ENCODE measurements at regions not wholly inside any gene's neighbourhood (a gene's known extent, or its start where the extent isn't known, plus 50 kb on each side); places are given as distances from the start of the nearest gene placed in this dataset.

- DNase-seq = no peak
Measured at GRCh38 chr10:123581656-123582055, 84.5 kb upstream of the GPR26 start.

DNA sequence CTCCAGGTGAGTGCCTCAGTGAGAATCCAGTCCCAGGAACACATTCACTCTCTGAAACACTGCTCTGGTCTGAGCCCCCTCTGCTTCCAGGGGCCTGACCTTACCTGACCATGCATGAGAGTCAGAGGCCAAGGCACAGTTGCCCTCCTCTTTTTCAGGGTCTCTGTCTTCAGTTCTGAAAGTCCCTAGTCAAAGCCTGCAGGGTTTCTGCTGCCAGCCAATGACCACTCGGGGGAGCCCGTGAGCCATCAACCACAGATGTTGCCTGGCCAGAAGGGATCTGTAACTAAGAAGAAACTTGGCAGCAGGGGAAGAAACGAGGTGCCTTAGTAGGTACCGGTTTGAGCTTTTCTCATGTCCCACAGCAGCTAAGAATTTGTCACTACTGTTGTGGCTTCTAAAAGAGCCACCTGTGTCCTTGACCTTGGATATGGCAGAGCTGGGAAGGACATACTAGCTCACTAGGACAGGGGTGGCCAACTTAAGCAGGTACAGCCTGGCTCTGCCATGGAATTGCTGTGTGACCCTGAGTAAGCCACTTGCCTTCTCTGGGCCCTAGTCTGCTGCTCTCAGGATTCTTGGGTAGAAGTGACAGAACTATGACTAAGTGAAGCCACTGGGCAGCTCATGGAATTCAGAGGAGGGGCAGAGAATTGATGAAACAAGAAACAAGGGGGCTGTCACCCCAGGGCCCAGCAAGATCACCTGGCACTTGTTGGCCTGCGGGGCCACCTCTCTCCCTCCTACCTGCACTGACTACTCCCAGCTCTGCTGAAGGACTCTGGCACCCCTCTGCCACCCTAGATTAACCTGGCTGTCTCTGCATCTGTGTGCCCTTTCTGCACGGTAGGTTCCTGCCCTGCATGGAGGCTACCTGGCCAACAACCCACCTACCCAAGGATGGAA, 83.8 kb upstream of the GPR26 start:
- peak; percentile 41 to 50 for DNase-seq

DNA sequence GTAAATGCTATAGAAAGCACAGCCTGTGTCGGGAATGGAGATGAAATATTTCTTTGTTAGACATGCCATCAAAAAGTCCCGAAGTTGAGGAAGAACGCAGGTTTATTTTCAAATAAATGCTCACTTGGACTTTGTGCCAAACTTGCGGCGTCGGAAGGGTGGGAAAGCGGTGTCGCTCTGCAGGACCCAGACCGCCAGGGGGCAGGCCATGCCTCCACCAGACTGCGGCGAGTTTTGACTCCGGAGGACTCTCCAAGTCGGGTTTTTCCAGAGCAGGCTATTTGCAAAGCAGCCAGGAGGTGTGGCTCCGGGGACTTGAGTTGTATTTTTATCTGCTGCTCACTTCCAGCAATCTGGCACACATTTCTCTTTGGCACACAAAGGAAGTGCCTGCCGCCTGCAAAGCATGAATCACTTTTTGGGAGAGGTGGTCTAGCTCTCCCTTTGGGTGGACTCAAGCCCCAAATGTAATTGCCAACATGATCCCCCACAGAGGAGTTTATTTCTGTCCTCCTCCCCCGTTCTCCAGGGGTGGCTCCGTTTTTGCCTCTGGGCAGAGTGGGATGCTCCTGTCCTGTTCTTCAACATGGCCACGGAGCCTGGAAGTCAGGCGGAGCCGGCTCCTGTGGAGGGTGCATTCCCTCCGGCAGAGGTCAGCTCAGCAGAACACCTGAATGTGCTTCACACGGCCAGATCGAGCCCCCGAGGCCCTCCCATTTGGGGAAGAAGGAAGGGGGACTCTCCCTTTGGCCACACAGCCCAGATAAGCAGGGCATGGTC, 82.3 kb upstream of the GPR26 start:
- no peak for DNase-seq

DNA sequence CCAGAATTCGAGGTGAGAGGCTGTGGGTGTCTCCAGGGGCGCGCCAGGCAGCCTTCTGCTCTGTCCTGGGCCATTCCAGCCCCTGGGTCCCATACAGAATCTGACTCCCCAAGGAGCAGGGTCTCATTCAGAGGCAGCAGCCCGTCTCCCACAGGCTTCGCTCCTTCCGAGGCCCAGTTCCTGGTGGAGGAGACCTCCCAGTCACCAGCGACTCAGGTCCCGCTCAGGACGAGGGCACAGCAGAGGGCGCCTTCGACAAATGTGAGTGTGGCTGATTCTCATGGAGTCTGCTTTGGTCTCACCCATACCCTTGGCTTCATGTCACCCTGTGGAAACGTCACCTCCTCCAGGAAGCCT, 81.8 kb upstream of the GPR26 start:
- no peak for DNase-seq

GRCh38 chr10:123585477-123586445, 80.4 kb upstream of the GPR26 start:
- DNase-seq = no peak

- DNase-seq = no peak
Measured at GRCh38 chr10:123587110-123587509, 79.0 kb upstream of the GPR26 start.

DNA sequence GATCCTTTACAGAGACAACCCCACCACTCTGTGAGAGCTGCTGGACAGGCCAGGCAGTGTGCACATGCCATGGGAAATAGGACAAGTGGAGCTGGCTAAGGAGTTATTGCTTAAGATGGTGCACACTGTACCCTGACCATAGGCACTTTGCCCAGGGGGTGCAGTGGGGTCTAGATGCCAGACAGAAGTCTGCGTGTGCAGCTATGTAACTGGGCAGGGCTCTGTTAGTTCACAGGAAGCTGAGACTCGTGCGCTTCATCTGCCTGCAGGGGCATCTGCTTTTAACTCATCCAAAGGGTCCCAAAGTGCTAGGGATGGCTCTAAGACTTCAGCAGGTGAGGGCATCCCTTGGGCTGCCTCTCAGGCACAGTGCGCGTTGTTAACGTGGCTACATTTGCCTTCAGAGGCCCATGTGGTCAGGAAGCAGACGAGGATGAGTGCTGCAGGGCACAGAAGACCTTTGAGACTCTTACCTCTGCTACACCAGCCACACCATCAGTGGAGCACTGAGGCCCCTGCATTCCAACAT, 77.7 kb upstream of the GPR26 start:
- DNase-seq = no peak

GRCh38 chr10:123595661-123596060, 70.5 kb upstream of the GPR26 start:
- no peak for DNase-seq

DNA sequence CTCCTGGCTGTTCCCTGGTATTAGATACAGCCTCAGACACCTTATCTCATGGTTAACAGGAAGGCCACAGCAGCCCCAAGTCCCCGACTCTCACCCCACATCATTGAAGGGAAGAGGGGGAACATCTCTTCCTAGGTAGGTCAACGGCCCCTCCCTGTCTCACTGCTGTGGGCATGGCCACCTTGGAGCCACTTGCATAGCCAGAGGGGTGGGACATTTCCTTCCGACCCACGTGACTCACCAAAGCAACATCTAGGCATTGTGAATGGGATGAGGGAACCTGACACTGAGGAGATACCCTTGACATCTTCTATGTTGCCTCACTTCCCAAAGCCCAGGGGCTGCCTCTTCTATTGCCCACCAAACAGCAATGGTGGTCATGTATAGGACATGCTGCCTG, 68.5 kb upstream of the GPR26 start:
- DNase-seq = no peak

- no peak for DNase-seq
Measured at GRCh38 chr10:123599366-123599849, 66.7 kb upstream of the GPR26 start.

GRCh38 chr10:123600177-123600576, 66.0 kb upstream of the GPR26 start:
- DNase-seq = no peak

DNA sequence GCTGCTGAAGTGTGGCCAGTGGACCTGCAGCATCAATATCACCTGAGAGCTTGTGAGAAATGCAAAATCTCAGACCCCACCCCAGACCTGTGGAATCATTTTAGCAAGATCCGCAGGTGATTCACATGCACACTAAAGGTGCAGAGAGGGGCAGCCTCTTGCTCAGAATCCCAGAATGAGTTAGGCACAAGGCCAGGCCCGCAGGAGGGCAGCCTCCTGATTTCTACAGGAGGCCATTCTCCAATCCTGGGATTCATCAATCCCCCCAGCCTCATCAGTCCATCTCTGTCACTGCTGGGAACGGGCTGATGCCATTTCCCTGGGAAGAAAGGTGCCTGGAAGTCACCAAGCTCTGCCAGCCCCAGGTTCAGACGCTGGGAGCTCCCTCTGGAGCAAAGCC, 63.0 kb upstream of the GPR26 start:
- no peak for DNase-seq

DNA sequence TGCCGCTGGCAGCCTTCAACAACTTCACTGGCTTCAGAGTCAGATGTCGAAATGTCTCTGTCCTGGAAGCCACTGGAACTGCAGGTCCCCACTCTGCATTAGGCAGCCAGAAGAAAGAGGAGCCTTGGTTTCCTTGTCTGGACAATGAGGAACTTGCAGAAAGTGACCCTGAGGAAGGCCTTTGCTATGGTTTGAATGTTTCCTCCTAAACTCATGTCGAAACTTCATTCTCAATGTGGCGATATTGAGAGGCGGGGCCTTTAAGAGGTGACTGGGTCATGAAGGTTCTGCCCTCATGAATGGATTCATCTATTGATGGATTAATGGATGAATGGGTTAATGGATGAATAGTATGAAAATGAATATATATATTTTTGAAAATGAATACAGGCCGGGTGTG, 61.6 kb upstream of the GPR26 start:
- DNase-seq = no peak

GRCh38 chr10:123606006-123606405, 60.1 kb upstream of the GPR26 start:
- DNase-seq = no peak

DNA sequence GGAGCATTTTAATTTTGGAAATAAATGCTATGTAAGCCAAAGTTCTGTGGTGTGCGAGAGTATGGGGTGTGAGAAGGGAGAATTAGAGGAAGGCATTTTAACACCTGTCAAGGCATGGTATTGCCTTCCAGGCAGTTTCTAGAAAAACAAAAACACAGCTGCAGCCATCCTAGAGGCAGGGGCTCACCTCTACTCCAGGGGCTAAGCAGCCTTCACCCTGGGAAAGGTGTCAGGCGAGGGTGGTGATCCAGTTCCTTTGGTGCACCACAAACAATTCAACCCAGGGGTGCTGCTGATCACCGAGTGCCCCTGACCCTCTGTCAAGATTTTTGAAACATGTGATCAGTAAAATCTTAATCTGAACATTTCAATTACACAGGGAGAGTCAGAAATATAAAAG, 59.2 kb upstream of the GPR26 start:
- no peak for DNase-seq

DNA sequence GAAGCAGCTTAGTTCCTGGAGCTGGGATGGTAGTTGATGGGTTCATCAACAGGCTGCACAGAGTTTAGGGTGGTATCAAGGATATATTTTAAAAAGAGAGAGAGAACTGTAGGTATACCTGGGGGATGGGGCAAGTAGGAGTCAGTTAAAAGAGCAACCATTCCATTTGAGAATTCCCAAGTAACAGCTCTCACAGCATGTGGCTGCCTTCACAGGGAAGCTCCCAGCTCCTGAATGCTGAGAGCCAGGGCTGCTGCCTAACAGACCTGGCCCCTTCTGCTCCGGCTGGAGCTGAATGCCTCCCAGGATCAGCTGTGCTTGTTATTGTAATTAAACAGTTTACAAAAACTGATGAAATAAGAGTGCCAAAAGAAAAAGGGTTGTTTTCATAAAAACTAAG, 58.8 kb upstream of the GPR26 start:
- no peak for DNase-seq

- DNase-seq = no peak
Measured at GRCh38 chr10:123608047-123608446, 58.1 kb upstream of the GPR26 start.

- DNase-seq = no peak
Measured at GRCh38 chr10:123611243-123611642, 54.9 kb upstream of the GPR26 start.

DNA sequence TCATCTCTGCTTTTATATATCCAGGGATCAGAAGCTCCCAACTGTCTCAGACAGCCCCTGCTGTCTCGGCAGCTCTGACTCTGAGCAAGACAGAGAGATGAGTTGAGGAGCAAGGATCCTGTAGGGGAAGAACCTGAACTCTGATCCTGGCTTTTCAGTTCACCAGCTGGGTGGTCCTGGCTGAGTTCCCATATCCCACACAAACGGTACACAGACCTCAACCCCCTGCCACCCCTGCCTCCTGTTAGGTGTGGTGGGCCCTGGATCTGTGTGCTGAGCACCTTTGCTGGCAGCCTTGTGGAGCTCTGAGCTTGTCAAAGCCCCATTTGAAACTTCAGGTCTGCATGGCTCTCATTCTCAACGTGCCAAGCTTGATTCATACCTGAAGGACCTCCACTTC, 54.3 kb upstream of the GPR26 start:
- no peak for DNase-seq

DNA sequence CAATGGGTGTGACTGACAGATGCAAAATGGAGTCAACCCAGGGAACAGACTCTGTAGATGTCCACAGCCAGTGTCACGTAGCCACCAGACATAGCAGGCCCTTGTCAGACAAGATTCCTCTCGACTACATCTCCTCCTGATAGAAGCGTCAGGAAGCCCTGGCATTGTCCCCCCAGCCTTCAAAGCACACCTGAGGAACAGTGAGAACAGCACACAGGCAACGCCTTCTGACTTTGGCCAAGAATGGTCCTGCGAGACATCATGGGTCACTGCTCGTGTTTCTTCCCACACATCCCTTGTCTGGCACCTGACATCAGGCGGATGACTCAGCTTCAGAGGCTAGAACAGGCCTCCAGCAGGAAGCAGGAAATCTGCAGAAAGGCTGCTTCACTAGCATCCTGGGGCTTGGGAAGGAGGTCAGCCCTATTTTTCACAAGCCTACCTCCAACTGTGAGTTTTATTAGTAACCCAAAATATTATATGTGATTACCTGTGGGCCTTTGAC, 52.8 kb upstream of the GPR26 start:
- no peak for DNase-seq

GRCh38 chr10:123614888-123615287, 51.3 kb upstream of the GPR26 start:
- DNase-seq = peak; percentile 5 to 9

Measured in activated CD4-positive, alpha-beta T cell treated with anti-CD3 and anti-CD28 coated beads, Interleukin-2, amount 50 U/mL, for 4 hours (primary cell).